ENCODE measurements at regions not wholly inside any gene's neighbourhood (a gene's known extent, or its start where the extent isn't known, plus 50 kb on each side); places are given as distances from the start of the nearest gene placed in this dataset.

DNA sequence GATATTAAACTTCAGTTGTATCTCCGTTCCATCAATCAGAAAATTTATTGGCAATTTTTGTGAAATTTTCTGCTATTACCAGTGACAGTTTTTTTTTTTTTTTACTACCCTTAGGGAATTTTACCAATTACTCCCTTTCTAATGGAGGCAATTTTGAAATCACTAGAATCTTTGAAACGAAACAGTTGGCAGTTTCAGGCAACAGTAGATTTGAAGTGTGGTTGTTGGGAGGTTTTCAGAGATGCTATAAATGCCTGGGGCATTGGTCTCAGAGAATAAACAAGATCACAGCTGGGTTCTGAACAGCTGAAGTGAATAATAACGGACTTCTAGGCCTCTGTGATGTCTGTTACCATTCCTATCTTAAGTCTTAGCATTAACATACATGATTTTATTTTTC is 535.9 kb upstream of the POT1 start:
- DNase-seq (ENCODE audit: low spot score) (no peak), ATAC-seq (ENCODE audit: low FRiP score) (no peak)
- TF ChIP-seq, protein P1, sequence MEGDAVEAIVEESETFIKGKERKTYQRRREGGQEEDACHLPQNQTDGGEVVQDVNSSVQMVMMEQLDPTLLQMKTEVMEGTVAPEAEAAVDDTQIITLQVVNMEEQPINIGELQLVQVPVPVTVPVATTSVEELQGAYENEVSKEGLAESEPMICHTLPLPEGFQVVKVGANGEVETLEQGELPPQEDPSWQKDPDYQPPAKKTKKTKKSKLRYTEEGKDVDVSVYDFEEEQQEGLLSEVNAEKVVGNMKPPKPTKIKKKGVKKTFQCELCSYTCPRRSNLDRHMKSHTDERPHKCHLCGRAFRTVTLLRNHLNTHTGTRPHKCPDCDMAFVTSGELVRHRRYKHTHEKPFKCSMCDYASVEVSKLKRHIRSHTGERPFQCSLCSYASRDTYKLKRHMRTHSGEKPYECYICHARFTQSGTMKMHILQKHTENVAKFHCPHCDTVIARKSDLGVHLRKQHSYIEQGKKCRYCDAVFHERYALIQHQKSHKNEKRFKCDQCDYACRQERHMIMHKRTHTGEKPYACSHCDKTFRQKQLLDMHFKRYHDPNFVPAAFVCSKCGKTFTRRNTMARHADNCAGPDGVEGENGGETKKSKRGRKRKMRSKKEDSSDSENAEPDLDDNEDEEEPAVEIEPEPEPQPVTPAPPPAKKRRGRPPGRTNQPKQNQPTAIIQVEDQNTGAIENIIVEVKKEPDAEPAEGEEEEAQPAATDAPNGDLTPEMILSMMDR (IDR thresholded peaks at IDR 0.05) = no peak

DNA sequence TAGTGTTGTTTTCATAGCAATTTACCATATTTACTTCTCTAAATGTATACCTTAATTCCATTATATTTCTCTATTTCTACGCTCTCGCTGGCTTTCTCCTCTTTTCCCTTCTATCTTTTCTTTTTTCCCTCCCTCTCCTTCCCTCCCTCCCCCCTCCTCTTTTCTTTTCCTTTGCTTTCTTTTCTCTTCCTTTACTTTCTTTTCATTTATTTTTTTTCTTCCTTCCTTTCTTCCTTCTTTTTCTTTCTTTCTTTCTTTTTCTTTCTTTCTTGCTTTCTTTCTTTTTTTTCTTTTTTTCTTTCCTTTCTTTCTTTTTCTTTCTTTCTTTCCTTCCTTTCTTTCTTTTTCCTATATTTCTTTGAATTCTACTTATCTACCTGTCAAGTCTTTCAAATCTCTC is 533.0 kb upstream of the POT1 start:
- TF ChIP-seq, protein P1 (IDR thresholded peaks at IDR 0.05) = no peak
- no peak for ATAC-seq (ENCODE audit: low FRiP score)
- no peak for DNase-seq (ENCODE audit: low spot score)

DNA sequence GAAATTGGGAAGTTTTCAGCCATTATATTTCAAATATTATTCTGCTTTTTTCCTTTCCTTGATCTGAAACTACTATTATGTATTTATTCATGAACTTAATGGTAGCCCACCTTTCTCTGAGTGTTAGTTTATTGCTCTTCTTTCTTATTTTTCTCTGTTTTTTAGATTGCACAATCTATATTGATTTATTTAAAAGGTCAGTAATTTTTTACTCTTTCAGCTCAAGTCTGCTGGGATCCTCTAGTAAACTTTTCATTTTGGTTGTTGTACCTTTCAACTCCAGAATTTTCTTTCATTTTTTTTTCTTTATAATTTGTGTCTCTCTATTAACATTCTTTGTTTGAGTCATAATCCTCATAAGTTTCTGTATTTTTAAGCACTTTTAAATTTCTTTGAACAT is 529.4 kb upstream of the POT1 start:
- TF ChIP-seq, protein P1 (IDR thresholded peaks at IDR 0.05) = no peak
- DNase-seq (ENCODE audit: low spot score) (no peak), ATAC-seq (ENCODE audit: low FRiP score) (no peak)

DNA sequence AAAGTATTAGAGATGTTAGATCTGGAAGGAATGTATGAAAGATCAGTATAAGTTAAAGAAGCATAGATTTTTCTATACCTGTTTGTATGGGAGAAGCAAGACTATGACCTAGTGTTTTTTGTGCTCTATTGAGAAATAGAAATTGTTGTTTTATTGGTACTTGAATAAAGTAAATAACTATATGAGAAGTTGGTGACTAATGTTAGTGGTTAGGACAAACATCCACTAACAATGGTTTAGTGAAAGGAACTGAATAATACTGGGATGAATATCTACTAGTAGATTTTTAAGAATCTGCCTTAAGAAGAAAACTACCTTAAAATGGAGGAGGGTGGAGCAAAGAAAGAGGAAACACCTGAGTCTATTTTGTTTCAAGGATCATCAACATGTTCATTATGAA is 521.1 kb upstream of the POT1 start:
- DNase-seq (ENCODE audit: low spot score) (no peak), ATAC-seq (ENCODE audit: low FRiP score) (no peak)
- TF ChIP-seq, protein P1 (IDR thresholded peaks at IDR 0.05) = no peak

DNA sequence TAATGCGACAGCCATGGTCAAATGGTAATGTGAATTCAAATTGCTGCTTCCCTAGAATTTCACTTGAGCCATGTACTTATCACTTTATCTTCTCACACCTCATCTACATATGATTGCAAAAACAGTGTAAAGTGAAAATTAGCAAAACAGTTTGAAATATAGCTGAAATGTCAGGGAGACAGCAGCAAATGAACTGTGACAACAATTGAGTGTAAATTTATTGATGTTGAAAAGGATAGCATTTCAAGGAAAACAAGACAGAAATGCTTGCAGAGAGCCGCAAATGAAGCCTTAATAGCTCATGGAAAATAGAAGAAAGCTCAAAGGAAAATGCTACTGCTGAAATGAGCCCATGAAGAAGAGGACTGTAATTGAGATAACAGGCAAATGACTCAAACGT is 516.2 kb upstream of the POT1 start:
- DNase-seq (ENCODE audit: low spot score) (no peak), ATAC-seq (ENCODE audit: low FRiP score) (no peak)
- TF ChIP-seq, protein P1 (IDR thresholded peaks at IDR 0.05) = no peak

DNA sequence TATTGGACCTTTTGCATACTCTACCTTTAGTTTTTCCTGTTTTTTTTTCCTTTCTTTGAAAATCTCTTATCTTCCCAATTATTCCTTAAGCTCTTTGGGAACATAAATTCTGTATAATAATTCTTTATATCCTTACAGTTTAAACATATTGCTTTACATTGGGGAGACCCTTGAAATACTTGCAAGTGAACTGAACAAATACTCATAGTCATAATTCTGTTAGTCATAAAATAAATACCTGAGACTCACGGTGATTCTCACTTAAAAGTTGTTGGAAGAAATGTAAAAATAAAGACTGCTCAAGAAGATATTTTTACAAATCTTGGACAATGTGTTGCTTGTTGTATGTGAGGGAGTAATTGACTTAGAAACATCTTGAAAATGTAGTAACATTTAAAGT is 515.2 kb upstream of the POT1 start:
- ATAC-seq (ENCODE audit: low FRiP score) (no peak), DNase-seq (ENCODE audit: low spot score) (no peak)
- TF ChIP-seq, protein P1 (IDR thresholded peaks at IDR 0.05) = no peak

DNA sequence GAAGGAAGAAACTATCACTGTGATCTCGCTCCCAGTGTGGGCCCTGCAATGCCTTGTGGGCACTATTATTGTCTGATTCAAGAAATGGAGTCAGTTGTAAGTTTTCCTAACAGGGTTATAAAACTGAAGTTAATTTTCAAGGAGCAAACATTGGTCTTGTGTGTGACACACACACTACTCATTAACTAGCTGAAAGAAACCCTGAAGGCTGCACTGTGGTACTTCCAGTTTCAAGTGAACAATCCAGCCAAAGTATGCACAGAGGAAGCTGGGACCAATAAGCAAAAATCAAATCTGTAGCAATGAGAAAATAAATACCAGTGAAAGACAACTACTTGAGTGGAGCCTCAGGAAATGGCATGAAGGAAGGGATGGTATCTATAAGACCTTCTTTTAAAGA is 506.6 kb upstream of the POT1 start:
- no peak for ATAC-seq (ENCODE audit: low FRiP score)
- TF ChIP-seq, protein P1 (IDR thresholded peaks at IDR 0.05) = no peak
- DNase-seq (ENCODE audit: low spot score) = no peak

All from omental fat pad (tissue), 3 donors.